GM18951 (cell line): ENCODE measurements at regions not wholly inside any gene's neighbourhood (a gene's known extent, or its start where the extent isn't known, plus 50 kb on each side); places are given as distances from the start of the nearest gene placed in this dataset.

ENCODE experiments used
- POLR2A ChIP-seq: IDR thresholded peaks from 4 replicates; pipeline ENCODE4 v1.6.1; 2011; ENCODE audit warnings: mild to moderate bottlenecking; ENCODE audit not compliant: insufficient read length, insufficient read depth; ENCODE audit errors: extremely low read depth
- in situ Hi-C: fragments of 300-500 bp; cut with MboI; formaldehyde crosslinking; loops from one replicate; pipeline ENCODE4 v1.12.0; 2022; ENCODE audit warnings: low sequenced_read_pairs, mixed read lengths, inconsistent platforms; ENCODE audit not compliant: unreplicated experiment

DNA sequence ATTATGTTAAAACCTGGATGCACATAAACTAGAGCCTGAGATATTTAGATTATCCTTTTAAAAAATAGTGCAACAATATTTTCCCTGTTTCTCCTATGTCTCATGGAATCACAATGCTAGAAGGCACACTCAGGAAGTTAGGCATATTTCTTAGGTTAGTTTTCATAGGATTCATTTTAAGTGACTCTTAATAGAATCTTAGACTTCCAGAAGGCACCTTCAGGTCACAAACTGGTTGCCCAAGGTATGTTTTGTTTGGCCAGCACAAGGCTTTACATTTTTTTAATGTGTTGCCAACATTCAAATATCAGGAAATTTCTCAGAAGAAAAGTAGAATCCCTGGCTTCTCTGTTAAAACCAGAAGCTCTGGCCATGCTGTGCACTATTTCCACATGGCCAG lies 129.3 kb downstream of the LNPK start:
- in situ Hi-C loops: no loop called here
- TF ChIP-seq POLR2A: no peak

DNA sequence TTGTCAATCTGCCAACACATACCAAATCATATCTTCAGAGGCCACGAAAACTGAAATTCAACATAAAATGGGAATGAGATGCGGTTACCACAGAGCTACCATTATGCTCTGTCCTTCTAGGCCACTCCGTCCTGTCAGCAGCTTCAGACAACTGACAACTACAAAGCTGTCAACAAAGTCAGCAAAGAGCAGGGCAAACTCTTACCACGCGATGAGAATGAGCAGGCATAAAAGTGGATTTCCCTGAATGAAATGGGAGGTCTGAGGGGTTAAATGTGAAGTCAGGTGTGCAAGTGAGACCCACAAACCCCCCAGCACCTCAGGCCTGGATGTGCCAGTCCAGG lies 130.1 kb downstream of the LNPK start:
- TF ChIP-seq POLR2A: no peak
- in situ Hi-C loops: no loop called here

GRCh38 chr2:175871331-175872004 lies 130.6 kb downstream of the LNPK start:
- no peak for TF ChIP-seq POLR2A
- in situ Hi-C loops: no loop called here

- in situ Hi-C loops: no loop called here
- TF ChIP-seq POLR2A: no peak
Observed at GRCh38 chr2:175865716-175866115, 136.4 kb downstream of the LNPK start.

- in situ Hi-C loops: no loop called here
- TF ChIP-seq POLR2A: no peak
Observed at GRCh38 chr2:175864137-175864850, 137.8 kb downstream of the LNPK start.

- no peak for TF ChIP-seq POLR2A
- in situ Hi-C loops: no loop called here
Observed at GRCh38 chr2:175861958-175862357, 140.1 kb downstream of the LNPK start.

DNA sequence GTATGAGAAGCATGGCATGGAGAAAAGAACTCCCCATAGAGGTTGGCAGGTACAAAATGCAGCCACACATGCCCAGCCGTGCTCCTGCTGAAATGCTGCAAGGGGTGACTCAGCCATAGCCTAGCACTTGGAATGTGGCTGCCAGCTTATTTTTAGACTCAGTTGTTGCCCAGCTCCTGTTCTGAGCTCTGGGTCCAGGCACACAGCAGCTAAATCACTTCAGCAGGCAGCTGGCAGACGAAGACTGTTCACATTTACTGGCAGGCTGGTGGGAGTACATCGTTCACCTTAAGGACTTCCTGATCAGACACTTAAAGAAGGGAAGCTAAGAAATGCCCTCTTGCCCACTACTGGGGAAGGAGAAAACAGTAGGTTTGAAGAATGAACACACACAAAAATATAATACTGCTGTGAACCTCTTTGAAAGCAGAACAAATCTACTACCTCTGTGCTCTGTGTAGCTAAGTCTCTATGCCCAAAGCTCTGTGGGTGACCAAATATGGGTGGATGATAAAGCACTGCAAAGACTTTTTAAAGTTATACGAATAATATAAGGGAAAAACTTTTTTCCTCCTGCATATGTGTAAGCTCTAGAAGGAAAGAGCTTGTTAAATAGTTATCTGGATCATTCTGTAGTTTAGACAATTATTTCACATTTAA lies 146.1 kb downstream of the LNPK start:
- TF ChIP-seq POLR2A: no peak
- in situ Hi-C loops: no loop called here

DNA sequence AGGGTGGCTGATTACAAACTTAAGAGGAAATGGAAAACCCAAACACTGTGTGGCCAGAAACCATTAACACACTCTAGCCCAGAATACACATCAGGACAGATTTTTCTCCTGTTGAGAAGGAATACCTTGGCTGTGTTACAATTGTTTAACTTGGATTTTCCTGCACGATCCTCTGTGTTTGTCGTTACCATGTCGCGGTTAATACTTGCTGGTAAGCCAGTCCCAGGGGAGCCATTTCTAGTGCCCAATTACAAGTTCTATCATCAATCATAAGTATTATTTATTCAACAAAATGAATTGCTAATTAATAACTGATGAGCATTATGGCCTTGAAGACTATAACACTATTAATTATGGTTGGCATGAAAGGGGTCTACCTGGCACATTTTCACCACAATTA lies 146.8 kb downstream of the LNPK start:
- TF ChIP-seq POLR2A: no peak
- in situ Hi-C loops: no loop called here

GRCh38 chr2:175854665-175855064 lies 147.4 kb downstream of the LNPK start:
- TF ChIP-seq POLR2A: no peak
- in situ Hi-C loops: no loop called here

DNA sequence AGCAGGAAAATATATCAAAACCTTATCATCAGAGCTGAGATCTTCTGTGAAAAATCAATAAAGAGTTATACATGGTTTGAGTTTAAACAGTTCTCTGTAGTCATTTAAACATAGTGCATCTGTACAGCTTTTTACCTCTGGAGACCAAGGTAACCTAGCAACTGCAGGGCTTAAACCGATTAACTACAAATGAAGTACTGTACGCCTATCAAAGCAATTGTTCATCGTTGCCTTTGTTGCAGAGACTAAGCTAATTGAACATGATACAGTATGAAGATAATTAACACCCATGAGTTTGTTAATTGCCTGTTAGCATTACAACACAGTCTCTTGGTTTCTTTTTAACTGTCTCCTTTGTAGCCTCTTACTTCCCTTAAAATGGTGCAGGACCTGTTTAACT lies 147.9 kb downstream of the LNPK start:
- in situ Hi-C loops: no loop called here
- TF ChIP-seq POLR2A: no peak

GRCh38 chr2:175853616-175853890 lies 148.5 kb downstream of the LNPK start:
- no peak for TF ChIP-seq POLR2A

GRCh38 chr2:175852879-175853615 lies 149.0 kb downstream of the LNPK start:
- no peak for TF ChIP-seq POLR2A
- in situ Hi-C loops: no loop called here

More at GRCh38 chr2:175853616-175853890, 148.5 kb downstream of the LNPK start:
- in situ Hi-C loops: no loop called here

- no peak for TF ChIP-seq POLR2A
- in situ Hi-C loops: no loop called here
Observed at GRCh38 chr2:175847128-175847527, 154.9 kb downstream of the LNPK start.
